MV-4-11 (cell line): ENCODE measurements at regions not wholly inside any gene's neighbourhood (a gene's known extent, or its start where the extent isn't known, plus 50 kb on each side); places are given as distances from the start of the nearest gene placed in this dataset.
"Not testable (repeated sequence)": the region's sequence is repeated elsewhere in the genome, so short reads cannot be mapped to it uniquely, and the experiment has no call there.

Experiments
- DNase-seq: peaks from one replicate; lab custom pipeline; 2025; lab: John Stamatoyannopoulos, UW

DNA sequence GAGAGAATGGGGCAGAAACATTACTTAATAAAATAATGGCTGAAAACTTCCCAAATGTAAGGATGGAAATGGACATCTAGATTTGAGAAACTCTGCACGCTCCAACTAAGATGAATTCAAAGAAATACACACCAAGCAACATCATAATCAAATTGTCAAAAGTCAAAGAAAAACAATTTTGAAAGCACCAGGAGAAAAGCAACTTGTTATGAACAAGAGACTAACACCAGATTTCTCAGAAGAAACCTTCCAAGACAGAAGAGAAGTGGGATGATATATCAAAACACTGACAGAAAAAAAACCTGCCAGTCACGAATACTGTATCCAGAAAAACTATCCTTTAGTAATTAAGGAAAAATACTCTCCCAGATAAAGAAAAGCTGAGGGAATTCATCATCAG, 208.6 kb upstream of the SAMSN1 start:
- no peak for DNase-seq

DNA sequence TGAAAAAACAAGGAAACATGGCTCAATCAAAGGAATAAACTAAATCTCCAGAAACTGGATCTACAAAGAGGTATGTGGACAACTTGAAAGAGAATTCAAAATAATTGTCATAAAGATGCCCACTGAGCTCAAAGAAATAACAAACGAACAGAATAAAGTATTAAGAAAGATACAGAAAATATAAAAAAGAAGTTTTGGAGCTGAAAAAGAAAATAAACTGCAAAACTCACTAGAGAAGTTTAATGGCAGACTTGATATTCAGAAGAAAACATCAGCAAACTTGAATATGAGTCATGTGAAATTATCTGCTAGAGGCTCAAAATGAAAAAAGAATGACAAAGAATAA, 208.1 kb upstream of the SAMSN1 start:
- no peak for DNase-seq

DNA sequence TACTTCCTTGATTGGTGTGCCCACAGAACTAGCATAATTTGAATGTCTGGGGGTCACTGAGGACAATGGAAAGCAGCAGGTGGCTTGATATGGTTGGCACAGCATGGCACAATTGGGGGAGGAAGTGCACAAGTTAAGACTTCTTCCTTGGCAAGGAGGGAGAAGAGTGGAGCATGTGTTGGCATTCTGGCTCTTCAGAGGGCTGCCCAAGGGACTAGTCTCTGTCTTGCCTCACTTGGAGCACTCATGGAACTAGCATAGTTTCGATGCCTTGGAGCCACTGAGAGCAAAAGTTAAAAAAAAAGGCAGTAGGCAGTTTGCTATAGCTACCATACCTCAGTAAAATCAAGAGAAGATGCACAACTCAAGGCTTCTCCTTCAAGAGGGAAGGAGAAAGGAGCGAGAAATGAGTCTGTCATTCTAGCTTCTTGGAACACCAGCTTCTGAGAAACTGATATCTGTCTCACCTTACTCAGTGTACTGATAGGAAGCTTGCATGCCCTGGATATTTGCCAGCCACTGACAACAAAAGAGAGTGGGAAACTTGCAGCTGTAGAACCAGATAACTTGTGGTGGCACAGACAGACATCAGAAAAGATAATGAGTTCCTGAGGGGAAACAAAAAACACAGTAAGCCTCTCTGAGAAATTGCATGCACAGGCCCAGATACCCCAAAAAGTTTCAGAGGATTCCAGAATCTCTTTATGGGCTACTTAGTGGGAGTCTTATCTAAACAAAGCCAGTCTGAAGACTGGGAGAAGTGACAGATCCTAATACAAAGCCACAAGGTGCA, 207.5 kb upstream of the SAMSN1 start:
- no peak for DNase-seq

DNA sequence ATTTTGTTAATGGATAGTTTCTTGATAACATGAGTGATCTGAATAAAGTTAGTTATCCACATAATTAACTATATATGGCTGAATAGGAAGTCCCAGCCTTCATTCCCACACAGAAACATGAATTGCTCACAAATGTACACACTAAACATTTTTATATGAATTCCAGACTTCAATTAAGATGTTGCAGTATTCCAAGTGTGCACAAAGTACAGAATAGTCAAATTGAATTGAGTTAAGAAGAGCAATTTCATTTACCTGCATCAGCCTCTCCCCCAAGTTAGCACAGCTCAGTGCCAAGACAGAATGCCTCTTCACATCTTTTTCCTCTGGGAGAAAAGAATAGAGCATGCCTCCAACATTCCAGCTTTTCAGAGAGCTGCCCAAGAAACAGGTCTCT, 207.0 kb upstream of the SAMSN1 start:
- no peak for DNase-seq

DNA sequence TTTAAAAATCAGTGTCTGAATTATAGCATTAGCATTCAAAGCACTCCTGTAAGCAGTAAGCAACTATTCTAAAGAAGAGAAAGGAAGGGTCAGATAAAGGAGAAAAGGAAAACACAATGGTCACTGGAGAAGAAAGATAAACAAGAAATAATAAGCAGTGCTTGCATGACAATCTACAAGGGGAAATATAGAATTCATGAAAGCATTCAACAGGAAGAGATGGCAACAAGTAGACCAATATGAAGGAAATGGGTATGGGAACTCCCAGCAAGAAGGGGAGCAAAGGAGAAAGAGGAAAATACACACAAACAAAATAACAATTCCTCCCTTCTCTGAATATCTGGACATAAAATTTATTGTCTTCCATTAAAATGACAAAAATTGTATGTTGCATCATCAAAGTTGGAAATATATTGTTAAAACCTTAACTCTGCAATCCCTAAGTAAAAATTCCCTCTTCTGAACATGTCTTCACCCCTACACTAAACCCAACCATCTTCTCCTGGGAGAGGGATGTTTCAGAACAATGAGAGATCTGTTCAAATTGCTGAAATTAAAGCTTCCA, 206.3 kb upstream of the SAMSN1 start:
- no peak for DNase-seq

DNA sequence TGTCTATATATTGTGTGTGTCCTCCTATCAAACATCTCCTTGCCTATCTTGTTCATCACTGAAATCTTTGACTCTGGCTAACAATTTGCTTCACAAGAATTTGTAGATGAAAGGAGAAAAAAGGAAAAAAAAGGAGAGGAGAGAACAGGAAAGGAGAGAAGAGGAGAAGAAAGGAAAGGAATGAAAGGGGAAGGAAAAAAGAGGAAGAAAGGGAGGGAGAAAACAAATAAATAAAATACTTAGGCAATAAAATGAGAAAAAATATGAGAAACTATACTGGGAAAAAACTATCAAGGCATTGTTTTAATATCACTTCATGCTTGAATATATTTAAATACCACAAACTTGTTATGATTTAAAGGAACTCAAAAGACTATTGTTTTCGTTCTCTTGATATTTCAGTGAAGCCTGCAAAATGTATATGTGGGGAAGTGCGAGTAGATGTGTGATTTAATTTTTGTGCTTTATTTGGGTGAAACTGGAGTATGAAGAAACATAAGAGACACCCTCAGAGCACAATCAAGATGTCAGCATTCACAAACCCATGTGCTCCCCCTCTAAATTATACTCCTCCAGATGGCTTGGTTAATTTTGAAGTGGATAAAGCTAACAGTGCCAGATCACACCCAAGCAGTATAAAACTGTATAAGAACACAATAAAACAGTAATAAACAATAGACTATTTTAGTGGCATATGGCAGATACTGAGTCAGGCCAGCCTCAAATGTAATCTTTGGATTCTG, 205.7 kb upstream of the SAMSN1 start:
- peak; percentile 23 for DNase-seq

DNA sequence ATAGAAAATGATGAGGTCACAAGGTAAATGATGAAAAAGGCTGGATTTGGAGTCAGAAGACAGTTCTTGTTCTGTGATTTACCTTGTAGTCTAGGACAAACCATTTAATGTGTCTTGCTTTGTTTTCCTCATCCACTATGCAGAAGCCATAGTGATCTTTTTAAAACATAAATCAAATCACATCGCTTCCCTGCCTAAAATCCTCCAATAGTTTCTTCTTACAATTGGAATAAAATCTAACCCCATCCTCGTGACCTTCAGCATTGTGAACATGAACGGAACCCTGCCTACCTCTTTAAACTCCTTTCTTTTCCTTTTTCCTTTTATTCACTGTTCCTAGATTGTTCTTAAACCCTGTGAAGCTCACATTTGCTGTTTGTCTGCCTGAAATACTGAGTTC, 204.9 kb upstream of the SAMSN1 start:
- DNase-seq = no peak

DNA sequence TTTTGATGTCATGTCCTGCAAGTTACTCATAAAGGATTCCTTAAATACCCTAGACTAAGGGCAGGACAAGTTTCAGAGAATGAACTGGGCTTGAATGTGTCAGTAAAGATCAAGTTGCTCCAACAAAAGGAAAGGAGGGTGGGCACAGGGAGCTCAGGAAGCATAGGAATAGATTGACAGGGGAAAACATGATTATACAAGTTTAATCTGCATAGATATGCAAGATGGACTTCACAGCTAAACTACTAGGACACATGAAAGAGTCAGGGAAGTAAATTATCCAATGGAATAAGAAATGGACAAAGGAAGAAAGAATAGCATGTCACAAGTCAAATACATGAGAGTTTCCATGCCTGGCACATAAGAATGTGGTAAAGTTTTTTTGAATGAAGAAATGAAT, 203.9 kb upstream of the SAMSN1 start:
- DNase-seq = no peak

DNA sequence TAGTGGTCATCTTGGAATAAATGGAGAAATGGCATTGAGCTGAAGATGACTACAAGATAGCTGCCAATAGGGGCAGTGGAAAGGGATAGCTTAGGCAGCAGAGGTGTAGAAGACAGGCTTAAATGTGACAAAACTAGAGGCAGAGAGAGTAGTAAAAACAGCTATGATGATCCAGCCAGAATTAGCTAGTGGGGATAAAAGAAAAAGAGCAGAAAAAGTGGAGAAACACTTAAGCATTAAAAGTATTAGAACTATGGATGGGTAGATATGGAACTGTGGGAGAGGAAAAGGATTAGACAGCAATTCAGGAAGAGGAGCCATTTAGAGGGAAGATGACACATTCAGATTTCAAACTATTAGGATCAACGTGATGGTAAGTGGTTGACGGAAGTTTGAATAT, 202.5 kb upstream of the SAMSN1 start:
- DNase-seq = no peak

DNA sequence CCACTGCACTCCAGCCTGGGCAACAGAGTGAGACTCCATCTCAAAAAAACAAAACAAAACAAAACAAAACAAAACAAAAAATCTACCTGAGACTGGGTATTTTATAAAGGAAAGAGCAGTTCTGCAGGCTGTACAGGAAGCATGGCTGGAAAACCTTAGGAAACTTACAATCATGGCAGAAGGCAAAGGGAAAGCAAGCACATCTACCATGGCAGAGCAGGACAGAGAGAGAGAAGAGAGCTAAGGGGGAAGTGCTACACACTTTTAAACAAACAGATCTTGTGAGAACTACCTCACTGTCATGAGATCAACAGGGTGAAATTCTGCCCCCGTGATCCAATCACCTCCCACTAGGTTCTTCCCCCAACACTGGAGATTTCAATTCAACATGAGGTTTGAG, 198.3 kb upstream of the SAMSN1 start:
- DNase-seq = no peak

DNA sequence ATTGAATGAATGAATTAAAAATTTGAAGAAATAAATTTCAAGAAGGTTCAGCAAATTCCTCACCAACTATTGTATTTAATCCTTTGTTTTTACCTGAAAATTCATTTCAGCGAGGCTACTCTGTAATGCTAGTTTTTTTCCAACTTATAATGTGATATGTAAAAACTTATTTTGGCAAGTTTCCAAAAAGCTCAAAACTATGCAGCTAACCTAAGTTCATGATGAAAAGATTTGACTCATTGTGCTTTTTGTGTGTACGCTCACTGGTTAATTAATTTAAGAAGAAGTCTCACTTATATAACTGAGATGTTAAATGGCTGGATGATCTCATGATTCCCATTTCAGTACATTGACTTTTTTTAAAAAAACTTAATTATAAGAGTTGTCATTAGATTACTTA, 196.0 kb upstream of the SAMSN1 start:
- DNase-seq = no peak

DNA sequence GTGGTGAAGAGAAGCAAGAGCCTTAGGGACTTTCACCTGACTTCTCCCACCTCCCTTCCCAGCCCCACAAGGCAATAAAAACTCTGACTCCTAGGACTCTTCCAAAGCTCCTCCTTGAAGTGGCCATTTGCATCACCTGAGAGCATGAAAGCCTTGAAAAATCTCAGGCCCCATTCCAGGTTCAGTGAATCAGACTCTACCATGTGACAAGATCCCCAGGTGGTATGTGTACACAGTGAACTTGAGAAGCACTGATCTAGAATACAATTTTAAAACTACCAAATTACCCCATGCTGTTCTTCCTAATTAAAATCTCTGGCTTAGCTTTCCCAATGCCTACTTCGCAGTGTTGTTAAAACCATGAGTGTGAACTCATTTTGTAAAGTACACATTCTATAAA, 195.1 kb upstream of the SAMSN1 start:
- no peak for DNase-seq

DNA sequence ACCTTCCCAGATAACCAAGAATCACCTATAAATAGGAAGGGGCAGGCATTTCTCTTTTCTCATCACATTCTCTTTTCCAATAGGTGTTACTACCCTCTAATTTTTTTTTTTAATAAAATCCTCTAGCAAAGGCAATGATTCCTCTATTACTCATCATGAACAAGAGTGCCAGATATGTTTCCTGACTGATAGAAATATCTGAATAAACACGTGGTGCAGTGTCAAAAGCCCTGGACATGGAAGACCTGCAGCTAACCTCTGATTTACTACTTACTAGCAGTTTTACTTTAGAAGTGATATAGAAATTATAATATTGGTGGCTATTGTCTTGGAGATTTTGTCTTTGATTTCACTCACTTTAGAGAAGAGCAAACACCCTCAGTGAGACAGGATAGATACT, 194.6 kb upstream of the SAMSN1 start:
- no peak for DNase-seq

DNA sequence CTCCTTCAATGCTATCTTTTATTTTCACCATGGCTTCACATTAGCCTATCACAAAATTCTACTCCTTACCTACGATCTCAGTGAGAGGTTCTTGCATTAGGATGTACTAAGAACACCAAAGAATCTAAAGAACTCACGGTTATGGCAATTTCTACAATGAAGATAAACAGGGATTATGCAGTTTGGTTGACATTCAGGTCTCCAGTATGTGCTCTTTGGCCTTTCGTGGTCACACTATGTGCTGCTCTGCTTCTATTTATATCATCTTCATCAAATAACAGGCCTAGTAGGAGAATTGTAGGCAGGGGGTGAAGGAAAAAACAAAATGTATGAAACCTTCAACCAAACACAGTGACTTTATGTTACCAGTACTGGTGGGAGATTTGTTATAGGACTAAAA, 194.0 kb upstream of the SAMSN1 start:
- DNase-seq = no peak

DNA sequence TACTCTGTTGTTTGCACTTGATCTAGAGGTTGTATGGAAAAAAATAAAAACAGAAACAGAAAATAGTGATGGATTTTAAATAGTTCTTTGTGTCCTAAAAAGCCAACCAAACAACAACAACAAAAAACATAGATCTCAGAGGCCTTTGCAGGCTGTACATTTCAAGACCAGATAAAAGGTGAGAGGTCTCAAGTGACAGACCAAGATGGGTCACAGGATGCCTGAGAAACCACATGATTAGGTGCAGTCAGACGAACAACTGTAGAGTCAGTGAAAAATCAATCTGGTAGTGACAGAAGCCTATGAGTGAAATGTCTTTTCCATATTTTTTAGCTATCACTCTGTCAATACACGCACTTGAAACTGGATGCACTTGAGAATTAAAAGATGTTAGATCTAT, 193.5 kb upstream of the SAMSN1 start:
- no peak for DNase-seq

DNA sequence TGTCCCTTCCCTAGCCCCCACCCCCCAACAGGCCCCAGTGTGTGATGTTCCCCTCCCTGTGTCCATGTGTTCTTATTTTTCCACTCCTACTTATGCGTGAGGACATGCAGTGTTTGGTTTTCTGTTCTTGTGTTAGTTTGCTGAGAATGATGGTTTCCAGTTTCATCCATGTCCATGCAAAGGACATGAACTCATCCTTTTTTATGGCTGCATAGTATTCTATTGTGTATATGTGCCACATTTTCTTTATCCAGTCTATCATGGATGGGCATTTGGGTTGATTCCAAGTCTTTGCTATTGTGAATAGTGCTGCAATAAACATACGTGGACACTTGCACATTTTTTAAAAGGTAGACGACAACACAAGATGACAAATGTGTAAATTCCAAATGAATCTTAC, 192.5 kb upstream of the SAMSN1 start:
- not testable (repeated sequence) for DNase-seq

DNA sequence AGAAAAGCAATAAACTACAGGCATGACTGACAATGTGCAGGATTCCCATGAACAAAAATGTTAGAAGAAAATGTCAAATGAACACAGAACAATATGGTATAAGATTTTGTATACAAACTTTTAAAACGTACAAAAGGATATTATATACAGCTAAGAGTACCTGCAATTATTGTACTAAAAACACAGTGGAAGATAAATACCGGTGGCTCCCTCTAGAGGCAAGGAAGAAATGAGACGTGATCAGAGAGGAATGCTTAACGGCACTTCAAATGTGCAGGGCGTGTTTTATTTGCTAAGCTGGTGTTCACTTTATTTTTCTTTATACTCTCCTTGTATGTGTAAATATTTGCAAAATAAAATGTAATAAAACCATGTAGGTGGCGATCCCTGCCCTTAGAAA, 191.8 kb upstream of the SAMSN1 start:
- DNase-seq = peak; percentile 71

DNA sequence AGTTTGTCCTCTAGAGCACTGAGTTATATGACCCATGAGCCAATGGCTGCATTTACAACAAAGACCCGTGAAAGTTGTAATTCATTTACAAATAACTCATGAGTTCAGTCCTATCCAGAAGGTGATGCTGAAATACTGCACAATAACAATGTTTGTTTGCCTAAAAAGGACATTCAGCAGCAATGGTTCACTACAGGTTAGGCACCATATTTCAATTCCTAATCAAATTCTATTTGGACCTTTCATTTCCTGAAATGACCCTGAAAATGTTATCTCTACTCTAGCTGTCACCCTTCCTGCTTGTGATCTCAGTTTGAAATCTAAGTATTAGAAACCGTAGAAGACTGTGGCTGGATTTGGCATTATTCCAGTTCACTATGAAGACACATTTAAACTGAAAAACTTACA, 191.2 kb upstream of the SAMSN1 start:
- no peak for DNase-seq

DNA sequence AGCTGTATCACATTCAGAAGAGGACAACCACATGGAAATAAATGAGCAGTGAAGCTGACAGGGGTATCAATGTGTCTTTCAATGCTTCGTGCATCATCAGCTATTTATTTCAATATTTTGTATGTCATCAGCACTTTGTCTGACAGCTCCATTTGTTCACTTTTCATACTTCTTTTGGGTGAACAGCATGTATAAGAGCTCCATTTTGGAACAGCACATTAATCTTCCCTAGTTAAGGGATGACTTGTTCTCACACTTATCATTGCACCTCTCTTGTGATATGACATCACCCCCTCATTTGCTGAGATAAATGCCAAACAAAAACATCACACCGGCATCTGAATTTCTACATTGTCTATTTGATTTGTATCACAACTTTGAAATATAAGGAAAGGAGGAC, 190.6 kb upstream of the SAMSN1 start:
- DNase-seq = no peak

DNA sequence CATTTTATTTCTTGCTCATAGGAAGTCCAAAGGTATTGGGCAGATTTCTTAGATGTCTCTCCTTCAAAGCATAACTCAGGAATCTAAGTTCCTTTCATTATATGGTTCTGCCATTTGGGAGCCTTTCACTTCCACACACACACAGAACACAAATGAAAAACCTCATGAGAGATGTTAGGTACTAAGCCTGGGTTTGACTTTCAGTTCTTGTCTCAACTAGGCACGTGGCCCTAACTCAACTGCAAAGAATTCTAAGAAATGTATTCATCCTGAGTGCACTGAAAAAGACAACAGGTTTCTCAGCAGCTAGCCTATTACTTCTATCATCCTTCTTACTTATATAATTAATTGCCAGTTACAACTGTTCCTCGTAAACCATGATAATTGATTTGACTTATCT, 190.0 kb upstream of the SAMSN1 start:
- DNase-seq = peak; percentile 84

DNA sequence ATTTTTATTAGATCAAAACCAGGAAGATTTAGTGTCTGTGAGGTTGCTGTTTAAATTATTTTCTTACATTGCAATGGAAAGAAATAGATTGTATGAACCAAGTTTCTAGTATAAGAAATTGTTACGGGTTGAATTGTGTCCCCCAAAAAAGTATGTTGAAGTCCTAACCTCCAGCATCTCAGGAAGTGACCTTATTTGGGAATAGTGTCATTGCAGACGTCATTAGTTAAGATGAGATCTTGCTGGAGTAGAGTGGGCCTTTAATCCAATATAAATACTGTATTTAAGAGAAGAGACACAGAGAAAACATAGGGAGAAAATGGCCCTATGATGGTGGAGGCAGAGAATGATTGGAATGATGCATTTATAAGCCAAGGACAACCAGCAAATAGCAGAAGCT, 188.7 kb upstream of the SAMSN1 start:
- DNase-seq = no peak

DNA sequence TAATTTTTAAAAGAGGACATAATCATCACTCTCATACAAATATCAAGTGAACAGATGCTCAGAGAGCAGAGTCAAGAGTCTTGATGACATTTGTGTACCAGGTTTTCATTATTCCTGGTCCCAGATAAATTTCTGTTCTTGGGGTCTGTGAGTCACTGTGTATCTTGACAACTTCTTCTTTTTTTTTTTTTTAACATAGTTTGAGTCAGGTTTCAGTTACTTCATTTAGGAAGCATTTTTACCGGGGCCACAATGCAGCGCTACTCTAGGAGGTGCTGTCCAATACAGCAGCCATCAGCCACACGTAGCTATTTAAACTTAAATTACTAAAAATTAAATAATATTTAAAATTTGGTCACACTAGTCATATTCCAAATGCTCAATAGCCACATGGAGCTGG, 188.1 kb upstream of the SAMSN1 start:
- peak; percentile 87 for DNase-seq

DNA sequence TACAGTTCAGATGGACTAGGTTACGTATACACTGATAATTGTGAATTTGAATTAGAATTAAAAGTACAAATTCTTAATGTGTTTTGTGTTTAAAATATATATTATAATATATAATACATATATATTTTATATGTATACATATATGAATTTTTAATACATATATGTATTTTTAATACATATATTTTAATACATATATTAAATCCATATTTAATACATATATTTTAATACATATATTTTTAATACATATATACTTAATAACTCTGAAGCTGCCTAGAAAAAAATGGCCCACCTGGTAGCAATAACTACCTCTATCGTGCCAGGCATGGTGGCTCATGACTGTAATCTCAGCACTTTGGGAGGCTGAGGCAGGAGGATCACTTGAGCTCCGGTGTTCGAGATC, 179.1 kb upstream of the SAMSN1 start:
- no peak for DNase-seq
